ENCODE measurements at regions not wholly inside any gene's neighbourhood (a gene's known extent, or its start where the extent isn't known, plus 50 kb on each side); places are given as distances from the start of the nearest gene placed in this dataset.

DNA sequence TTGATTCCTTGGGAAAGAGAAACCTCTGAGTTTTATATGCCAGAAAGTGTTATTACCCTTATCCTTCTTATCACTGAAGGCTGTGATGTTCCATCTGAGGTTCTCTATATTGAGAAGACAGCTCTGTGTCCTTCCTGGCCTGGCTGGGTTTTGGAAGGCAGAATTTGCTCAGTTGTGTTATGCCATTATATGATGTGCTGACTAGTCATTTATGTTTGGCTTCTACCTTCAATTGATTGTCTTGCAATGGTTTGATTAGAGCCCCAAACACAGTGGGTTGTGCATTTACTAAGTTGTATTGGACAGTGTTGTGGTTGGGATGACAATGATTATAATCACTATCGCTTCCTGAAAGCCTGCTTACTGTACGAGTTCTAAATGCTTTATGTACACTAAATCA, 265.7 kb downstream of the SNAPC1 start:
- intact Hi-C loops (cut with DNase I, micrococcal nuclease): no loop called here
- TF ChIP-seq, protein P1, sequence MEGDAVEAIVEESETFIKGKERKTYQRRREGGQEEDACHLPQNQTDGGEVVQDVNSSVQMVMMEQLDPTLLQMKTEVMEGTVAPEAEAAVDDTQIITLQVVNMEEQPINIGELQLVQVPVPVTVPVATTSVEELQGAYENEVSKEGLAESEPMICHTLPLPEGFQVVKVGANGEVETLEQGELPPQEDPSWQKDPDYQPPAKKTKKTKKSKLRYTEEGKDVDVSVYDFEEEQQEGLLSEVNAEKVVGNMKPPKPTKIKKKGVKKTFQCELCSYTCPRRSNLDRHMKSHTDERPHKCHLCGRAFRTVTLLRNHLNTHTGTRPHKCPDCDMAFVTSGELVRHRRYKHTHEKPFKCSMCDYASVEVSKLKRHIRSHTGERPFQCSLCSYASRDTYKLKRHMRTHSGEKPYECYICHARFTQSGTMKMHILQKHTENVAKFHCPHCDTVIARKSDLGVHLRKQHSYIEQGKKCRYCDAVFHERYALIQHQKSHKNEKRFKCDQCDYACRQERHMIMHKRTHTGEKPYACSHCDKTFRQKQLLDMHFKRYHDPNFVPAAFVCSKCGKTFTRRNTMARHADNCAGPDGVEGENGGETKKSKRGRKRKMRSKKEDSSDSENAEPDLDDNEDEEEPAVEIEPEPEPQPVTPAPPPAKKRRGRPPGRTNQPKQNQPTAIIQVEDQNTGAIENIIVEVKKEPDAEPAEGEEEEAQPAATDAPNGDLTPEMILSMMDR (IDR thresholded peaks at IDR 0.05): no peak

DNA sequence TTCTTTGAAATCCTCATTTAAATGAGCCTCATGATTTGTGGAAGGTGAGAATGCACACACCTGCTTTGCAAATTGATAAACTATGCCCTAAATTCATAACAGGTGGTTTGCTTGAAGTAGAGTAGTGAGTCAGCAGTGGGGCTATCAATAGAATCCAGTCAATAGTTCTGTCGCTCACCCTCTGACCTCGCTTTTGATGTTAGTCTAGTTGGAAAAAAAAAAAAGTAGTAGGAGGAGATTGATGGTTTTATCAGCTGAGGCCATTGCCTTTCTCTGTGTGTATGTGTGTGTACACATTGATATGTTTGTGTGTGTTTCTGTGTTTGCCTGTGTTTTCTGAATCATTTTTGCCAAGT, 267.3 kb downstream of the SNAPC1 start:
- H3K4me1 ChIP-seq (ENCODE audit: low read depth): no peaks in the 10 kb centered on the region
- no peak overlapping the region for H3K4me3 ChIP-seq
- no peak for DNase-seq
- no peak for ATAC-seq
- intact Hi-C loops (cut with DNase I, micrococcal nuclease): no loop called here
- H3K36me3 ChIP-seq (ENCODE audit: low read depth): no peaks in the 10 kb centered on the region
- H3K9me3 ChIP-seq: no peaks in the 10 kb centered on the region
- TF ChIP-seq, protein P1 (IDR thresholded peaks at IDR 0.05): no peak

More for the DNA sequence above, 265.7 kb downstream of the SNAPC1 start:
- ATAC-seq: no peak
- H3K4me3 ChIP-seq: no peak overlapping the region
- H3K9me3 ChIP-seq: no peaks in the 10 kb centered on the region
- no peaks in the 10 kb centered on the region for H3K36me3 ChIP-seq (ENCODE audit: low read depth)
- no peaks in the 10 kb centered on the region for H3K4me1 ChIP-seq (ENCODE audit: low read depth)
- no peak for DNase-seq

DNA sequence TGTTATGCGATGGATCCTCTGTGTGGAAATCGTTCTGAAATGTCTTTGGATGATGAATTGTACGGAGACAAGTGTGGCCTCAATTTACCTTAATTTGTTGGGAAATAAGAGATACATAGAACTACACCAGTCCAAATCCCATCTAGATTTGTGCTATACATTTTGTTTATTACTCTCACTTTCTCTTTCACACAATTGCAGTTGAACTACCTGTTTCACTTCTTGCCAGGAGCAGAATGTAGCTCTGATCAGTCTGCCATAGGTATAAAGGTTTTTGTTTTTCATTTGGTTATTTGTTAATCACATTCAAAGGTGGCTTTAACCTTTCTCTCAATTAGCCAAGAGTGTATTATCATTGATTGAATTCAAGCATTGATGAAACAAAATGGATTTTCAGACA, 268.2 kb downstream of the SNAPC1 start:
- no peaks in the 10 kb centered on the region for H3K9me3 ChIP-seq
- intact Hi-C loops (cut with DNase I, micrococcal nuclease): no loop called here
- no peaks in the 10 kb centered on the region for H3K4me1 ChIP-seq (ENCODE audit: low read depth)
- ATAC-seq (no peak), DNase-seq (no peak)
- TF ChIP-seq, protein P1 (IDR thresholded peaks at IDR 0.05): no peak
- H3K4me3 ChIP-seq: no peak overlapping the region
- no peaks in the 10 kb centered on the region for H3K36me3 ChIP-seq (ENCODE audit: low read depth)

DNA sequence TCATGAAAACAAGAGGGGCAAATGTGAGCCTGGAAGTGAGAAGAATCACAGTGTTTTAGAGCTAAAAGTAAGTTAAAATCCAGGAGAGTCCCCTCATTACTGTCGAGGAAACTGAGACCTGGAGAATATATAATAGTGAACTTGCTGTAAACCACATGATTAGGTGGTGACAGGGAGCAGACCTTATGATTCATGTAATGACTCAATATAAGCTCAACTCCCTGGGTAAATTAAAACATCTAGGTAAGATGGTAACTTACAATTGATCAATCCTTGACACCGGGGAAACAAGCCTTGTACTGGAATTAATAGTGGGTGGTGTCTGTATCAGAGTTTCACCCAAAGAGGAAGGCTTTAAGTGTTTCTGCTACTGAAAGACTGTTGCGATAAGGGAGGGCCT, 269.3 kb downstream of the SNAPC1 start:
- no peaks in the 10 kb centered on the region for H3K4me1 ChIP-seq (ENCODE audit: low read depth)
- intact Hi-C loops (cut with DNase I, micrococcal nuclease): no loop called here
- H3K4me3 ChIP-seq: no peak overlapping the region
- H3K9me3 ChIP-seq: no peaks in the 10 kb centered on the region
- no peak for DNase-seq
- TF ChIP-seq, protein P1 (IDR thresholded peaks at IDR 0.05): no peak
- ATAC-seq: no peak
- no peaks in the 10 kb centered on the region for H3K36me3 ChIP-seq (ENCODE audit: low read depth)

DNA sequence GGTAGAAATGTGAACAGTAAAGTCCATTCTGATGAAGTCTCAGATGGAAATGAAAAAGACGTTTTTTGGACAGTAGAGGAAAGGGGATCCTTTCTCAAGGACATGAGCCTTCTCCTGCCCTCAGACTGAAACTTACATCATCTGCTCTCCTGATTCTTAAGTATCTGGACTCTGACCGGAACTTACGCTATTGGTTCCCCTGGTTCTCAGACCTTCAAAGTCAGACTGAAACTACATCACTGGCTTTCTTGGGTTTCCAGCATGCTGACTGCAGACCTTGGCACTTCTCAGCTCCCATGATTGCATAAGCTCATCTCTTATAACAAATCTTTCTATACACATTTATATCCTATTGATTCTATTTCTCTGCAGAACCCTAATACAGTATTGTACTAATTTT, 291.0 kb downstream of the SNAPC1 start:
- intact Hi-C loops (cut with DNase I, micrococcal nuclease): no loop called here
- H3K4me1 ChIP-seq (ENCODE audit: low read depth): no peaks in the 10 kb centered on the region
- H3K36me3 ChIP-seq (ENCODE audit: low read depth): no peaks in the 10 kb centered on the region
- no peak overlapping the region for H3K4me3 ChIP-seq
- H3K9me3 ChIP-seq: no peaks in the 10 kb centered on the region
- TF ChIP-seq, protein P1 (IDR thresholded peaks at IDR 0.05): no peak
- ATAC-seq (no peak), DNase-seq (no peak)

DNA sequence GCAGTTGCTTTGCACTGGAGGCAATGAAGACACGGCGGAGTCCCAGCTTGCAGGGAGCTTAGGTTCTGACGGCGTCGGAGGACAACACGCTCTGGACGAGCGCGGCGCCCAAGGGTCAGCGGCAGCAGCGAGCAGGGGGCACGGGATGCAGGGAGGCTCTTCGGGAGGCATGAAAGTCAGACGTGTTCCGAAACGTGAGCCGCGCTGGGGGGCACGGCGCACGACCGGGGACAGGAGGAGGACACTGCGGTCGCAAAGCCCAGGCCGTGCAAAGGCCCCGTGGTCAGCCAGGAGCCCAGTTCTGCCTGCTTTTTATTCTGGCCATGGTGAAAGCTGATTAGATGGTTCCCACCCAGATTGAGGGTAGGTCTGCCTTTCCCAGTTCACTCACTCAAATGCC, 294.6 kb downstream of the SNAPC1 start:
- ATAC-seq: no peak
- intact Hi-C loops (cut with DNase I, micrococcal nuclease): no loop called here

More for the DNA sequence above, 294.6 kb downstream of the SNAPC1 start:
- DNase-seq: peak in 1 of 3 donors; percentile 40
- Histone ChIP-seq H3K4me1 (ENCODE audit: low read depth) (no peaks in the 10 kb centered on the region), H3K9me3 (no peaks in the 10 kb centered on the region), H3K4me3 (no peak overlapping the region), H3K36me3 (ENCODE audit: low read depth) (no peaks in the 10 kb centered on the region)
- TF ChIP-seq, protein P1 (IDR thresholded peaks at IDR 0.05): no peak
